ENCODE measurements at regions not wholly inside any gene's neighbourhood (a gene's known extent, or its start where the extent isn't known, plus 50 kb on each side); places are given as distances from the start of the nearest gene placed in this dataset.

DNA sequence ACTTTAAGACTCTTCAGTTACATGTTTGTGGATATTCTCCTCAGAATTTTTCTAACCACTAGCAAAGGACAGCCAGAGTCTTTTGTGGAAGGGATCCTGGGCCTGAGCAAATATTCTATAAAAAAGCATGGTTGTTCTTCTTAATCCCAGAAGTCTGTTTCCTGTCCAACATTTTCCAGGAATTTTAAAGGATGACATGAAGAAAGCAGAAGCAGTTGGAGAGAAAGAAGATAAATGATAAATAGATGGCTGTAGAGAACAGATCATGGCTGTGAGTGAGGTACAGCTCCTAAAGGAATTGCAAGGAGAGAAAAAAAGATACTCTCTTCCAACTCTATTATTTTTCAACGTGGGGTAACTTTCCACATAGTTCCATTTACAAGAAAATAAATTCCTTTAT lies 91.8 kb upstream of the STEAP4 start:
- Histone ChIP-seq H3K27me3 (replicated peaks; ENCODE audit: insufficient read depth) (no peaks in the 10 kb centered on the region), H3K4me1 (ENCODE audit: control insufficient read depth in 1 of 2, low read depth in 2 of 2) (no peaks in the 10 kb centered on the region), H3K36me3 (no peaks in the 10 kb centered on the region), H3K27ac (no peak overlapping the region), H3K9me3 (no peaks in the 10 kb centered on the region), H3K4me3 (no peak overlapping the region)
- DNase-seq (ENCODE audit: low spot score) (no peak), ATAC-seq (ENCODE audit: insufficient number of reproducible peaks, low FRiP score, low read depth) (no peak)
- TF ChIP-seq, protein P1, sequence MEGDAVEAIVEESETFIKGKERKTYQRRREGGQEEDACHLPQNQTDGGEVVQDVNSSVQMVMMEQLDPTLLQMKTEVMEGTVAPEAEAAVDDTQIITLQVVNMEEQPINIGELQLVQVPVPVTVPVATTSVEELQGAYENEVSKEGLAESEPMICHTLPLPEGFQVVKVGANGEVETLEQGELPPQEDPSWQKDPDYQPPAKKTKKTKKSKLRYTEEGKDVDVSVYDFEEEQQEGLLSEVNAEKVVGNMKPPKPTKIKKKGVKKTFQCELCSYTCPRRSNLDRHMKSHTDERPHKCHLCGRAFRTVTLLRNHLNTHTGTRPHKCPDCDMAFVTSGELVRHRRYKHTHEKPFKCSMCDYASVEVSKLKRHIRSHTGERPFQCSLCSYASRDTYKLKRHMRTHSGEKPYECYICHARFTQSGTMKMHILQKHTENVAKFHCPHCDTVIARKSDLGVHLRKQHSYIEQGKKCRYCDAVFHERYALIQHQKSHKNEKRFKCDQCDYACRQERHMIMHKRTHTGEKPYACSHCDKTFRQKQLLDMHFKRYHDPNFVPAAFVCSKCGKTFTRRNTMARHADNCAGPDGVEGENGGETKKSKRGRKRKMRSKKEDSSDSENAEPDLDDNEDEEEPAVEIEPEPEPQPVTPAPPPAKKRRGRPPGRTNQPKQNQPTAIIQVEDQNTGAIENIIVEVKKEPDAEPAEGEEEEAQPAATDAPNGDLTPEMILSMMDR (IDR thresholded peaks at IDR 0.05) = no peak

DNA sequence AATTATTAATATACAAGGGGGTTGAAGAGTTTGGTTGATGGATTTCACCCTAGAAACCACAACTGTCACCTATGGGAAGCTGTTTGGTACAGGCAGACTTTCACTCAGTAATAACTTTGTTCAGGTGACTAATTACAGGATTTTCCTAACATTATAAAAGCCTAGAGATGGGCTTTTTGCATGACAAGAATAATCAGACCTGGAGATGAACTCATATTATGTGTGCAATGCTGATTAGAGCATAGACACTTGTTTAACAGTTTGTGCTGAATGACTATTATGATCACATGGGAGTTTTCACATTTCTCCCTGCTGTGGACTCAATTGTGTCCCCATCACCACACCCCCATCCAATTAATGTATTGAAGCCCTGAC lies 90.2 kb upstream of the STEAP4 start:
- no peak overlapping the region for H3K27ac ChIP-seq
- H3K36me3 ChIP-seq = no peaks in the 10 kb centered on the region
- no peak for ATAC-seq (ENCODE audit: insufficient number of reproducible peaks, low FRiP score, low read depth)
- H3K4me1 ChIP-seq (ENCODE audit: control insufficient read depth in 1 of 2, low read depth in 2 of 2) = no peaks in the 10 kb centered on the region
- no peak overlapping the region for H3K4me3 ChIP-seq
- TF ChIP-seq, protein P1 (IDR thresholded peaks at IDR 0.05) = no peak
- no peaks in the 10 kb centered on the region for H3K27me3 ChIP-seq (replicated peaks; ENCODE audit: insufficient read depth)
- no peaks in the 10 kb centered on the region for H3K9me3 ChIP-seq
- no peak for DNase-seq (ENCODE audit: low spot score)

DNA sequence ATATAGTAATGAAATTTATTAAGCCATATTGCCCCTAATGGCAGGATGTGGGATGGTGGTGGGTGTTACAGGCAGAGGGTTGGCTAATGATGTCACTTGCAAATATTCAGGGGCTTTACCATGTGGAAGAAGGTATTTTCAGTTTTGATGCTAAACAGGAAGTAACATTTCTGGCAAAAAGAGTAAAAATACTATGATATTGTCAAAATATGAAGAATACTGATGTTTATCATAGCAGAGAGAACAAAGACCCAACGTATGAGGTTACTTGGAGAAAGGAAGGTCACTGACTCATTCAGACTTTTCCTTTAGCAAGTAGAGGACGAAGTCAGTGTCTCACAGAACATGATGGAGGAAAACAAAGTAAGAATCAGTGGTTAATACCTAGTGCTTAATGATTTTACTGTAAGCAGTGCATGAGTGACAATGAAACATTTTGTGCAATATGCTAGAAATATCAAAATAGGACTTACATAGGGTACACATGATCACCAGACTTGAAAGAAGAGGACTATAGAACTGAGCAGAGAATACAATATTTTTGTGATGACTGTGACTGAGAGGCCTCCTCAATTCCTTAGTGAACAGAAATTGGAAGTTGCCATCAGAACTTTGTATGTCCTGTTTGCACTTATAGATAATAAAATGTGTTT lies 89.7 kb upstream of the STEAP4 start:
- TF ChIP-seq, protein P1 (IDR thresholded peaks at IDR 0.05) = no peak
- ATAC-seq (ENCODE audit: insufficient number of reproducible peaks, low FRiP score, low read depth) = no peak
- Histone ChIP-seq H3K27me3 (replicated peaks; ENCODE audit: insufficient read depth) (no peaks in the 10 kb centered on the region), H3K4me3 (no peak overlapping the region), H3K4me1 (ENCODE audit: control insufficient read depth in 1 of 2, low read depth in 2 of 2) (no peaks in the 10 kb centered on the region), H3K27ac (no peak overlapping the region), H3K36me3 (no peaks in the 10 kb centered on the region), H3K9me3 (no peaks in the 10 kb centered on the region)
- DNase-seq (ENCODE audit: low spot score) = no peak

DNA sequence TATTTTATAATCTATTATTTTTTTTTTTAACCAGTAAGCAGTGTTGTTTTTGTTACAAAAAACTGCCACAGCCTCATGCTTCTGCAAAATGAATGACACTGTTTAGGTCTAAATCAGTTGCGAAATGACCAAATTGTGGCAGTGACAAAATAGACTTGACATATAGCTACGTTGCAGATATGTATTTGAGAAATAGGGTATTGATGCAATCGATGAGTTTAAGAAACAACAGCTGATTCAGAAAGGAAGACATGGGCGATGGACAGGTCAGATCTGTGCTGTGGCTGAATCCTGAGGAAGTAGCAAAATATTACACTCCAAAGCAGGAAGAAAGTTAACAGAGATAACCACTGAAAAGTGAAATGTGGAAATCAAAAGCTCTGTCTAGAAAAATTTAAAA lies 89.0 kb upstream of the STEAP4 start:
- H3K27ac ChIP-seq = no peak overlapping the region
- no peaks in the 10 kb centered on the region for H3K4me1 ChIP-seq (ENCODE audit: control insufficient read depth in 1 of 2, low read depth in 2 of 2)
- H3K27me3 ChIP-seq (replicated peaks; ENCODE audit: insufficient read depth) = no peaks in the 10 kb centered on the region
- no peak overlapping the region for H3K4me3 ChIP-seq
- TF ChIP-seq, protein P1 (IDR thresholded peaks at IDR 0.05) = no peak
- ATAC-seq (ENCODE audit: insufficient number of reproducible peaks, low FRiP score, low read depth) (no peak), DNase-seq (ENCODE audit: low spot score) (no peak)
- H3K9me3 ChIP-seq = no peaks in the 10 kb centered on the region
- no peaks in the 10 kb centered on the region for H3K36me3 ChIP-seq

DNA sequence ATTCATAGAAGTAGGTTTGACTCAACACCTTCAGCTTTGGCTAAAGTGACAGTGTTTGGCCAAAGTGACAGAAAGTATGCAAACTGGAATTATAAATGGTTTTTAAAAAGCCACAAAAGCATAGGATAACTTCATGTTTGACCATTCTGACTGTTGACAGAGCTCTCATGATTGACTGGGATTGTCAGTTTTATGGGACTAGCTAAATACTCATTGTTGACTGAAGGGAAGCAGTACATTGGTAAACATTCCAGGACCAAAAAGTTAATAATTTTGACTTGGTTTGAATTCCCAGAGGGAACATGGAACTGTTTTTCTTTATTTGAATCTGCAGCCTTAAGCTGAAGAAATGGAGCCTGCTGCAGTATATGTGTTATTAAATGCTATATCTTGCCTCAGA lies 84.6 kb upstream of the STEAP4 start:
- Histone ChIP-seq H3K4me1 (ENCODE audit: control insufficient read depth in 1 of 2, low read depth in 2 of 2) (no peaks in the 10 kb centered on the region), H3K27me3 (replicated peaks; ENCODE audit: insufficient read depth) (no peaks in the 10 kb centered on the region), H3K27ac (no peak overlapping the region), H3K36me3 (no peaks in the 10 kb centered on the region), H3K9me3 (no peaks in the 10 kb centered on the region), H3K4me3 (no peak overlapping the region)
- DNase-seq (ENCODE audit: low spot score) = no peak
- TF ChIP-seq, protein P1 (IDR thresholded peaks at IDR 0.05) = no peak
- no peak for ATAC-seq (ENCODE audit: insufficient number of reproducible peaks, low FRiP score, low read depth)
